DMS 273 treated with DMSO at 0.1 percent for 48 hours (cell line): ENCODE measurements at regions not wholly inside any gene's neighbourhood (a gene's known extent, or its start where the extent isn't known, plus 50 kb on each side); places are given as distances from the start of the nearest gene placed in this dataset.
"Not testable (repeated sequence)": the region's sequence is repeated elsewhere in the genome, so short reads cannot be mapped to it uniquely, and the experiment has no call there.

Experiments
- DNase-seq: peaks from one replicate; lab custom pipeline; 2025; lab: John Stamatoyannopoulos, UW

DNA sequence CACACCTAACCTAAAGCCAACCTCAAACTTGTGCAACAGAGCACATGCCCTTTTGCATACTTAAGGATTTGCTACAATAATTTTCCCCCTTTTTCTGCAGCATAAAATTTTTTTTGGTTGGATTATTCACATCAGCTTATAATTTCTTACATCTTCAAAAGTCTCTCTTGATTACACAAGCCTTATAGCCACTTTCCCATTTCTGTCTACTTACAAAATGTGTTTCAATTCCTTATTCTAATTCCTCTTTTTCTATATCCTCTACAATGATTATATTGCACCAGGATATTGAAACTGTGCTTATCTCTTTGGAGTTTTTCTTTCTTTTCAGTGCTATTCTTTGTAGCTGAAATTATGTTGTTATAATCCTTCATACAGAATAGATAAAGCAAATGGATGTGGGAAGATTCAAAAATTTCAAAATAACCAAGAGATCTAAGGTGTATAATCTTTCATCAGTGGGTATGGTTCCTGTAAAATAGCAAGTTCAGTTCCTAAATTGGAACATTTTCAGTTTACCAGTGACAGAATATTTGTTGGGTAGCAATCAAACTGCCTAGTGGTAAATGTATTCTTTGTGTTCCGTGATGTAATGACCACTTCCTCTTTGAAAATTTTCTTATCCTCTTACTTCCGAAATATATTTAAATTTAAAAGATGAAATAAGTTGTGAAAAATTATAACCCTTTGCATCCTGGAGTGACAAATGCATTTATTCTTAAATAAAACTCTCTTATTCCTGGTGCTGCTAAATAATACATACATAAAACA is 386.8 kb upstream of the CHD1 start:
- no peak for DNase-seq

DNA sequence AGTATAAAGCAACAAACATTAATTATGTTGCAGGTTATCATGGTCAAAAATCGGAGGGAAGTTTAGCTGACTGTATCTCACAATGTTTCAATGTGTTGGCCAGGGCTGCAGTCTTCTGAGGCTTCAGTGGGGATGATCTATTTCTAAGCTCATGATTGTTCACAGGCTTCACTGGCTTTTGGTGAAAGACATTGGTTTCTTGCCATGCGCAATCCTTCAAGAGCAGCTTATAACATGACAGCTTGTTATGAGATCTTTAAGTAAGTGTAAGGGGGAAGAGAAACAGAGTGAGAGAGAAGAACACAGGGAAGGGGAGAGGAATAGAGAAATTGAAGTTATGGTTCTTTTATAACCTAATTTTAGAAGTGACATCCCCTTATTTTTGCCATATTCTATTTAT is 385.9 kb upstream of the CHD1 start:
- no peak for DNase-seq

DNA sequence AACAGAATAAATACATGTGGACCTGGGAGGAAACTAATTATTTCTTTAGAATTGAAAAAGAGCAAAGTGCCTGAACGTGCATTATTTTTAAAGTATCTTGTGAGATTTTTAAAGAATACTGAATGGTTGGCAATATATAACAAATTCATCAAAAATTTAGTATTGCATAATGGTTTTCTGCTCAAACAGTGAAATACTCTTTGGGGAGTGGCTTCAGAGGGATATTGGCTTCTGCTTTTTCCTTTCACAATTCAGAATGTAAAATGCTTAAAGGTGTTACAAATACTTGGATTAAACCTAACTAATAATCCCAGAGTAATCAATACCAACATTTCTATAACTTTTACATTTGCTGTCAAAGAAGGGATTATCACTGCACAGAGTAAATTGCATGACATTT is 379.3 kb upstream of the CHD1 start:
- DNase-seq, result no peak

DNA sequence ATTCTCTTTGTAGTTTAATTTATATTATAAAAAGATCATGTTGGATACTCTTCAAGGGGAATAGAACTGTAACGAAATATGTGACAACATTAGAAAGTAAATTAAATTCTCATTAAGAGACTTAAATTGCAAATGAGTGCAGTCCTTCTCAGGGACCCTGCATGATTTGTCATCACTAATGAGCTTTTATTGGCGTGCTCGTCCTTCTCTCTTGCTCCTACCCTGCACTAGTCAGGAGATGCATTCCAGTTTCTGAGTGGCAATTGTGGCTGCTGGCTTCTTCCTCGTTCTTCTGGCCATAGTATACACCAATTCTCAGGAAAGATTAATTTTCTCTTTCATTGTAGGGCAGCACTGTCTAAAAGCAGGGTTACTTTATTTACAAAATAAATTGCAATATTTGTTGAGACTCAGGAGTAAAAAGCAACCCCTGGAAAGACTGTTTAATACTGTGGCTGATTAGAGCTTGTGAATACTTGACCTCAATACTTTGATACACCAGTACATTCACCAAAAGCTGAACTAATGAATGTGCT is 376.3 kb upstream of the CHD1 start:
- DNase-seq, result no peak

DNA sequence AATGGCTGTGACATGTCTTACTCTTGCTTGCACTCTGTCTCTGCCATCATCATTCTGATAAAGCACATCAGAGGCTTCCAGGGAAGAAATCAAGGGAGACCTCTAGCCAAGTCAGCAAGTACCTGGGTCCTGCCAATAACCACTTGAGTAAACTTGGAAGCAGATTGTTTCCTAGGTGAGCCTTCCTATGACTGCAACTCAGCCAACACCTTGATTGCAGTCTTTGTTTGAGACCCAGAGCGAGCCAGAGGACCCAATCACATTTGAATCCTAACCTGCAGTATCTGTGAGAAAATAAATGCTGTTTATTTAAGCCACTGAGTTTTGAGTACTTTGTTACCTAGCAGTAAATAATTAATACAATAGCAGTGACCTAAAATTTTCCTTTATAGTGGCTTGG is 356.8 kb upstream of the CHD1 start:
- DNase-seq, result no peak

DNA sequence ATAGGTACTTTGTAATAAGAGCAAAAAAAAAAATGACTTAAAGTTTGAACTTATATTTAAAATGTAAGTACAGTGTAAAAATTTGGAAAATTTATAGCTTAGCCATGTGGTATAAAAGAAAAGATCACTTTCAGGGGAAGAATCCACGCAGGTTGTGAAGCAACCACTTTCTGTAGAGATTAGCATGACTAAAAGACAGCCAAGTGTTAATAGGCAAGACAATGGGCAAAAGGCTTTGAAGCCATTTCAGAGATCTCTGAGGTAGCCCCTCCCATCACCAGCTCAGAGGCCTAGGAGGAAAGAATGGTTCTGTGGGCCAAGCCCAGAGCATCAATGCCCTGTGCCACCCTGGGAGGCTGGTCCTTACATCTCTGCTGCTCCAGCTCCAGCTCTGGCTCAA is 346.3 kb upstream of the CHD1 start:
- no peak for DNase-seq

DNA sequence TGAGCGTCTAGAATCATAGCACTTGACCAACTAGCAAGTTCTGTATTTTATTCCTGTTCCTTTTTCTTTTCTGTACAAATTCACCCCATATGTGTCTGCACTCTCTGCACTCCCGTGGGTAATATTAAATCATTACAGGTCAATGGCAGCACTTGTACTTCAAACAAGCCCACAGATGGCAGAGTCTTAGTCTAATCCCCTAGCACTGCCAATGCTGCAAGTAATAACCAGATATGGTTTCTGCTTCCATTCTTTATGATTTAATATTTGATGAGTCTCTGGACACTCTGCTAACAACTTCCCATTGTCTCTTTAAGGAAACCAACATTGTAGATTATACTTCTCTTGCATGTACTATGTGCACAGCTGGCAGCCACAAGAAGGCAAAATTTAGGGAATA is 343.8 kb upstream of the CHD1 start:
- peak; percentile 3 for DNase-seq

DNA sequence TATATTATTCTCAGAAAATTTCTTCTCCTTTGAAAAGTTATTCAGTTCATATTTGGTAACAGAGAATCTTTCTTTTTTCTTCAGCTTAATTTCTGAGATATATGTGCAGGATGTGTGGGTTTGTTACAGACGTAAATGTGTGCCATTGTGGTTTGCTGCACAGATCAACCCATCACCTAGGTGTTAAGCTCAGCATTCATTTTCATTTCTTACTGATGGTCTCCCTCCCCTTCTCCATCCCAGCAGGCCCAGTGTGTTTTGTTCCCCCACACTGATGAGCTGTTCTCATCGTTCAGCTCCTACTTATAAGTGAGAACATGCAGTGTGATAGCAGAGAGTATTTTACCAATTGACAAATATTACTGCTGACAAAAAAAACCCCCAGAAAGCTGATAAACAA is 330.0 kb upstream of the CHD1 start:
- DNase-seq, result no peak

DNA sequence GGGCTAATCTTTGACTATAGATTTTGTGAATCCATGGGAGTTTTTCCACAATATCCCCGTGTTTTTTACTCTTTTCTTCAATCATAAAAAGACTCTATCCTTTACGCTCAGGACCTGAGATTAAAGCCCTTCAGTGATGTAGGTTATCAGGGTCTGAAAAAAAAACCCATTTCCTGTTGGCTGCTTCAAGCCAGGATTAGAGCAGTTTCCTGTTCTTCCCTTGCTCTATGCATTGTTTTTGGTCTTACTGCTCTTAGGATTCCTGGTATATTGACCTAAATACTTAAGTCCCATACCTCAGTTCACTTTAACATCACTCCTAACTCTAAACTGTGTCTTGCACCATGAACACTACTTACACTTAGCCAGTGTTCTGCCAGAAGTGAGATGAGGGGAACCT is 319.3 kb upstream of the CHD1 start:
- DNase-seq, result no peak

DNA sequence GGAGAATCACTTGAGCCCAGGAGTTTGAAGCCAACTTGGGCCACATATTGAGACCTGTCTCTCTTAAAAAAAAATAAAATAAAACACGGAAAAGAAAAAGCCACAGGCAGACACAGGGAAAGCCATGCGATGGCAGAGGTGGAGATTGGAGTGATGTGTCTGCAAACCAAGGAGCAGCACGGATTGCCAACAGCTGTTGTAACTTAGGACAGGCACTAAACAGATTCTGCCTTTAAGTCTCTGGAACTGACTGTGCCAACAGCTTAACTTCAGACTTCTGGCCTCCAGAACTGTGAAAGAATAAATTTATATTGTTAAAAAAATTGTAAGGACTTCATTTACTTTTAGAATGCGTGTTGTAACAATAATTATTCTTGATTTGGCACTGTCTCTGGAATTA is 318.5 kb upstream of the CHD1 start:
- no peak for DNase-seq

DNA sequence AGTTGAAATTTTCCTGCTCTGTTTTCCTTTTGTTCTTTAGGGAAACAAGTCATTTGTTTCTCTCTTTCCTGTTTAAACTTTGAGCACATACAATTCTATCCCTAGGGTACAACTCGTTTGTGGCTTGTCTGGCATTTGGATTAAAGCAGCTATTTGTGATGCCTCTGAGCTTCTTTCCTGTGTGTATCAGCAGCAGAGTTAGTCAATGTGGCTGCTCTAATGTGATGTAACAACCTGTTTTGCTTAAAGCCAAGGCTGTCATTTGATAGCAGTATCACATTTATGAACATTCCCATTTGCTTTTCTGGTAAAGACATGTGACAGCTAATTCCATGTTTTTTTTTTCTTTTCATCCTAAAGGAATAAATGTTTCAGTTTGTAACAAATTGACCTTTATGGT is 314.3 kb upstream of the CHD1 start:
- DNase-seq, result no peak

DNA sequence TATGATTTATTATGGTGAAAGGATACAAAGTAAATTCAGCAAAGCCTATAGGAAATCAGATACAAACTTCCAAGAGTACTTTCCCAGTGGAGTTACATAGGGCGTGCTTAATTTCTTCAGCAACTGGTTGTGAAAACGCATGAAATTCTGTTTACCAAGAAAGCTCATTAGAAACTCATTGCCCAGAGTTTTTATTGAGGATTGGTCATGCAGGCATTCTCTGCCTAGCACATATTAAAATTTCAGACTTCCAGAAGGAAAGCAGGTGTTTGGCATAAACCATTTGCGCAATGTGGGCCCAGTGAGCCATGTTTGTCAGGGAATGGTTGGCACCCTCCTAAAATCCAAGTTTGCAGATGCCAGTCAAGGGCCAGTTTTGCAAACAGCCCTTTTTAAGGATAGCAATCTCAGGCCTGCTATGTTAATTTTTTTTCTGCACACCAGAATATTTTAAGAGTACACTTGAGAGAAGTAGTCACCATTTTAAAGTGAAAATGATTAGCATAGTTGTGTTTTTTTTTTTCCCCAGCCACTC is 311.1 kb upstream of the CHD1 start:
- no peak for DNase-seq

DNA sequence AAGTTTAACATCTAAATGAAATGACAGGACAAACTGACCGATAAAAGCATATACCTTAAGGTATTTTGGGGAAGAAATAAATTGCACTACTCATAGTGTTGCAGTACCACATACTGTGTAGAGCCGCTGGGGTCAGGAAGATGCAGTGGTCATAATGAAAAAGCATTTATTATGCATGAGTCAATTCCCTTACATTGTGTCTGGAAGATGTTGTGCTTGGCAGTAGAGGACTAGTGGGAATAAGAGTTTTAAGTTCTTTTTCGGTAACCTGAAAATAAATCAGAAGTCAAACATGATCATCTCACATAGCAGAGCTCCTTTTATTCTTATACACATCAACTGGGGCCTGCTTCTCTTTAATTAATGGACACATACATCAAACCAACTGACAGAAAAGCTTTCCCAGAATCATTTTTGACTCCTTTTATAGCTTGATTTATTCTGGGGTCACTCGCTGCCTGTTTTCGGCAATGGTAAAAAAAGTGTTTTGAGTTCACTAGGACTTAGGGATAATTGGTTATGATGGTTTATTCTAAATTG is 262.5 kb upstream of the CHD1 start:
- no peak for DNase-seq

DNA sequence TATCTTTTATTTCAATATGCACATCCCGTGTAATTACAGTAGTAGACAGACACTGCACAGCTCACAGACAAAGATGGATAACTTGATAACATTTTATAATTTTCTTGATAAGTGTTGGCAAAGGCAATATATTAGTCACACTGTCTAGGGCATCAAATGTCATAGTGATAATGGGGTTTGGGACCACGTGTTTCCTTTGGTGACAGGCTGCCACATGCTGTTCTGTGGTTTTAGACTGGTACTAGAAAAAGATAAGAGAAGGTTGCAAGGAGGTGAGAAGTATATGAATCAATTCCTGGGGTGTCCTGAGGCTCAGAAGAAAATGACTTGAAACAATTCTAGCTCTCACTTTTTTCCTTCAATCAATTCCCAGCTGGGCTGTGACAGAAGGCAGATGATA is 258.8 kb upstream of the CHD1 start:
- no peak for DNase-seq

DNA sequence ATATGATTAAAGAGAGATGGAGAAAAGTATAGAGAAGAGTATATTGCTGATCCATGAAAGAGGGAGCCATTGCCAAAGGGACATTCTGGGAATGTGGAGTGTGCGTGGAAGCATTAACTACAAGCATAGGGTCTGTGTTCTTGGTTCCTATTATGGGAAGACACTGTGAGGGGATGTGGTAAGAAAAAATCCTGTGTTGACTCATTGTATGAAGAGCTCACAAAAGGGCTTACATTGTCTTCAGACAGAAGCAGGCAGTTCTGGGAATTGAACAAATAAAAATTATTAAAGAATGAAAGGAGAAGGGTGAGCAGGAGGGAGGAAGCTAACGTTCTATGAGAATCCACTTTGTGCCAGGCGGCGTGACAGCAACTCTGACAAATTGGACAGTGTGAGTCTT is 250.4 kb upstream of the CHD1 start:
- no peak for DNase-seq

DNA sequence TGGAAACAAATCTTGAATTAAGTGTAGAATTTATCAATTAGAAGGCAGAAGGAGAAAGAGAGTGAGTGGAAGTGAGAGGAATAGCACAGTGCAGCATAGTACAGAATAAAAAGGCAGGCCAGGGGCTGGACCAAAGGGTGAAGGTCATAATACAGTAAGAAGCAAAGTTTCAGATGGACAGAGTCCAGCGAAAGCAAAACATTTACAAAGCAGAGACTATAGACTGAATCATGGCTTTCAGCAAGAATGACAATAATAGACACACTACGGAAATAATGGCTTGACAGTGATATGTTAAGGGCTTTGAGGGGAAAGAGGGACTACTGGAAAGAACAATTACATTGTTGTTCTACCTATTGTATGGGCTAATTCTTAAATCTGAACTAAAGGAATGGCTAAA is 249.0 kb upstream of the CHD1 start:
- no peak for DNase-seq

DNA sequence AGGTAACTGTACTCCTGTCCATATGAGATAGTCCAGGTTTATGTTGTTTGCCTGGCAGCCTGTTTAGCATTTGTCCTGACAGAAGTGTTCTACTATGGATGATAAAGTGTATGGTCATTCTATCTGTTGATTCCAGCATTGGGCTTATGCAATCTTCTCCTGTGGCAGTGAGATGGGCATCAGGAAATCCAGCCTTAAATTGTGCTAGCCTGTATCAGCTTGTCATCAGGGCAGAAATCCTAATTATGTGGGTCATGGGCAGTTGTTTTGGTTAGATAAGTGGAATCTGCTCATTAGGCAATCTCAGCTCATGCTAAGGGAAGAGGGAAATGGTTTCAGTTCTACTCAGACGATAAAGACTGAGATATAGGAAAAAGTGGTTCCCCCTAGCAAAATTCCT is 247.4 kb upstream of the CHD1 start:
- DNase-seq, result no peak

DNA sequence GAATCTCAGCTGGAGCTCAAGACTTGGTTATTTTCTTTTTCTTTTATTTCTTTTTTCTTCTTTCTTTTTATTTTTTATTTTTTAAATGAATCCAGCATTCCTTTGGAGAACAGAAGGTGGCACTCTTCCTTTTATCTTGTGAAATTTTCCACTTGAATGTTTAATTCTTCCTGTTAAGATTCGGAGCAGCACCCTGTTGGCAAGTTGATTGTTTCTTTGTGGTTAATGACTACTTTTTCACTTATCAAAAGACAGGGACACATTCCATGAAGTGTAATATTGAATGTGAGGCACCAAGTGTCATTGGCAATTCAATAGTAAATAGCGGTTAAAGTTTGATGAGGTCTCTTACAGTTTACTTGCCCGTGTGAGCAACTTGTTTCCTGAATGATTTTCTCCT is 240.5 kb upstream of the CHD1 start:
- DNase-seq, result no peak

DNA sequence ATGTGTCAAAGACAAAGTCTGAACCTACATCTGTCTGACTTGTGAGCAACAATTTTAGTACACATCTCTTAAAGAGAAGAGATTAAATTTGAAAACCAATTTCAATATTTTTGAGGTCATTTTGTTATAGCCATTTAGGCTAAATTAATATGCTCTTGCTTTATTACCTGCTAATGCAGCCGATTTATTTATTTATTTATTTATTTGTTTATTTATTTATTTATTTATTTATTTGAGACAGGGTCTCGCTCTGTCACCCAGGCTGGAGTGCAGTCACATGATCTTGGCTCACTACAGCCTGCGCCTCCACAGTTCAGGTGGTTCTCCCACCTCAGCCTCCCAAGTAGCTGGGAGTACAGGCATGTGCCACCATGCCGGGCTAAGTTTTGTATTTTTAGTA is 232.7 kb upstream of the CHD1 start:
- DNase-seq, result not testable (repeated sequence)

DNA sequence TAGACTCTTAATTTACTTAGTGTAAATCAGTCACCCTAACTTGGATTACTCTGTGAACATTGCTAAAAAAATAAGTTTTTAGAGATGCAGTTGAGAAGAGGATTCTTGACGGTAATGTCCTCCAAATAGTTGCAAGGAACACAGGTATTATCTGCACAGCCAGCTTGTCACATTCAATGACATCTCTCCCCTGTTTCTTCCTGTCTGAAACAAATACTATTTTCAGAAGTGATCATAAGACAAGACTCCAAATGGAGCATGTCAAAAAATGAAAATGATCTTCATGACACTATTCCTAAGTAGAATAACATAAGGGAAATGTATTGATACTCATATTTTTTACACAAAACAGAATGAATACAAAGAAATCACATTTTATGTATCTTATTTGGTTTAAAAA is 227.9 kb upstream of the CHD1 start:
- no peak for DNase-seq

DNA sequence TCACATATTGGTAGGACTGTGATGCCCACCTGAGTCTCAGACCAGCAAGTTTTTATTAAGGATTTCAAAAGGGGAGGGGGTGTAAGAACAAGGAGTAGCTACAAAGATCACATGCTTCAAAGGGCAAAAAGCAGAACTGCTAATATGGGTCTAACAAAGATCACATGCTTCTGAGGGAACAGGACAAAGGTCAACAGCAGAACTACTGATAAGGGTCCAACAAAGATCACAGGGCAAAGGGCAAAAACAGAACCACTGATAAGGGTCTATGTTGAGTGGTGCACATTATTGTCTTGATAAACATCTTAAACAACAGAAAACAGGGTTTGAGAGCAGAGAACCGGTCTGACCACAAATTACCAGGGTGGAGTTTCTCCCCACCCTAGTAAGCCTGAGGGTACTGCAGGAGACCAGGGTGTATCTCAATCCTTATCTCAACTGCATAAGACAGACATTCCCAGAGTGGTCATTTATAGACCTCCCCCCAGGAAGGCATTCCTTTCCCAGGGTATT is 214.5 kb upstream of the CHD1 start:
- DNase-seq, result not testable (repeated sequence)

DNA sequence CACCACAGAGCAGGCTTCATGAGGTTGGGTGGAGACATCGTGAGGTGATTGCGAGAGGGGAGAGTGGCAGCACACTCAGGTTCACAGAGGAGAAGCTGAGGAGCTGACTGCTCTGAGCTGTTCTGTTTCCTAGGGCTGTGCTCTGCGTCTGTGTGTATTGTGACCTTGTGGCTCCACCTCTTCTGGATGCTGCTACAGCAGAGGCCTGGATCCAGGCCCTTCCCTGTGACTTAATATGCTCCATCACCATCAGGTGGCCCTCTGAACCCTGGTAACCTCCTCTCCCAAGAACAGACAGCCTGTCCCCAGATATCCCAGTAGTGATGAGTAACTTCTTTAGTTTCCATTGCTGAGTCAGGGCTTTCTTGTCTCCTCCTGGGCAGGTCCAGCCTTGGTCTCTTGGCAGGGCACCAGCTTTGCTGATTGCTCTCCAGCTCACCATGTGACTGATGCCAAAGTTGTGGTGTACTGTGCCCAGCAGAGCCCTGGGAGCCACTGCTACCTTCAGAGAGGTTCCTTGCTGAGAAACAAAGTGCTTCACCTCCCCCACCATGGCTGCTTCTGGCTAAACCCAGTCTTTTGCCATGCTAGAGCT is 212.8 kb upstream of the CHD1 start:
- no peak for DNase-seq

DNA sequence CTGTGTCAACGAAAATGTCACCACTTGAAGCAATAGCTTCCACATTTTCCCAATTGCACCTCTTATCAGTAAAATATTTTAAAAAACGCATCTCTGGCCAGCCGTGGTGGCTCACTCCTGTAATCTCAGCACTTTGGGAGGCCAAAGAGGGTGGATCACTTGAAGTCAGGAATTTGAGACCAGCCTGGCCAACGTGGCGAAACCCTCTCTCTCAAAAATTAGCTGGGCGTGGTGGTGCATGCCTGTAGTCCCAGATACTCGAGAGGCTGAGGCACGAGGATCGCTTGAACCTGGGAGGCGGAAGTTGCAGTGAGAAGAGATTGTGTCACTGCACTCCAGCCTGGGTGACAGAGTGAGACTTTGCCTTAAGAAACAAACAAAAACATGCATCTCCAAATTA is 210.1 kb upstream of the CHD1 start:
- no peak for DNase-seq
